ENCODE measurements at regions not wholly inside any gene's neighbourhood (a gene's known extent, or its start where the extent isn't known, plus 50 kb on each side); places are given as distances from the start of the nearest gene placed in this dataset.

DNA sequence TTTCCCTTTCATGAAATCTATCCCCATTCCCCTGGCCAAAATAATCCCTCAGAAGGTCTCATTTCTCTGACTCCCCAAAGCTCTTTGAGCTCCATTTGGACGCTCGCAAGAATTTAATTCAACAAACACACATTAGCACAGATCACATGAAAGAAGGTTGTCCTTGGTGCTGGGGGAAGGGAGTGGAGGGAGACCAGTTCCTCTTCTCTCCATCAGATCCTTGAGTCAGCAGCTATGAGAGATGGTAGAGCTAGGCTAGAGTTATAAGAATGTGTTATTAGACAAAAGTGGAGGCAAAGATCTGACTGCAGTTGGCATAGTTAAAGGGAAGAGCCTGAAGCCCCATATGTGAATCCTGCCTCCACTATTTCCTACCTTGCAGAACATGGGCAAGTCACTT, 184.2 kb upstream of the CDYL start:
- Mint-ChIP-seq H3K27me3 (ENCODE audit: insufficient read depth) (no peaks in the 10 kb centered on the region; the same call in 1 of the 2 replicates), H3K36me3 (ENCODE audit: low read depth) (0 out of 2 replicates have a peak, but pooled peaks cover 3% of the 10 kb centered on the region), H3K27ac (no peak overlapping the region), H3K4me1 (ENCODE audit: low read depth) (peaks cover 15% of the 10 kb centered on the region), H3K4me3 (no peak overlapping the region), H3K9me3 (no peaks in the 10 kb centered on the region)
- DNase-seq = no peak
- TF ChIP-seq, protein P1, sequence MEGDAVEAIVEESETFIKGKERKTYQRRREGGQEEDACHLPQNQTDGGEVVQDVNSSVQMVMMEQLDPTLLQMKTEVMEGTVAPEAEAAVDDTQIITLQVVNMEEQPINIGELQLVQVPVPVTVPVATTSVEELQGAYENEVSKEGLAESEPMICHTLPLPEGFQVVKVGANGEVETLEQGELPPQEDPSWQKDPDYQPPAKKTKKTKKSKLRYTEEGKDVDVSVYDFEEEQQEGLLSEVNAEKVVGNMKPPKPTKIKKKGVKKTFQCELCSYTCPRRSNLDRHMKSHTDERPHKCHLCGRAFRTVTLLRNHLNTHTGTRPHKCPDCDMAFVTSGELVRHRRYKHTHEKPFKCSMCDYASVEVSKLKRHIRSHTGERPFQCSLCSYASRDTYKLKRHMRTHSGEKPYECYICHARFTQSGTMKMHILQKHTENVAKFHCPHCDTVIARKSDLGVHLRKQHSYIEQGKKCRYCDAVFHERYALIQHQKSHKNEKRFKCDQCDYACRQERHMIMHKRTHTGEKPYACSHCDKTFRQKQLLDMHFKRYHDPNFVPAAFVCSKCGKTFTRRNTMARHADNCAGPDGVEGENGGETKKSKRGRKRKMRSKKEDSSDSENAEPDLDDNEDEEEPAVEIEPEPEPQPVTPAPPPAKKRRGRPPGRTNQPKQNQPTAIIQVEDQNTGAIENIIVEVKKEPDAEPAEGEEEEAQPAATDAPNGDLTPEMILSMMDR (IDR thresholded peaks at IDR 0.05) = no peak

DNA sequence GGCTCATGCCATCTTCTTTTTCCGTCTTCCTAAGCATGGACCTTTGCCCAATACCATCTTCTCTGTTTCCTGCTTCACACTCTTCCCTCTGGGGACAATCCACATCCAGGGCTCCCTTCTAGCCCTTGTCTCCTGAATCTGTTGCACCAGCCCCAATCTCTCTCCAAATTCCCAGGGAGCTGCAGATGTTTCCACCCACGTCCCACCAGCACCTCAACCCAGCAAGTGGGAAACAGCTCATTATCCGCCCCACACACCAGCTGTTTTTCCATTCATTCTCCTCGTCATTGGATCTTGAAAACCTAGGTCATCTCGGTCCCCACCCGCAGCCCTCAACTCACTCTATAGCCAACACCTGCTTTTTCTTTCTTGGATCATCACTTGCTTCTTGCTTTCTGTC, 185.0 kb upstream of the CDYL start:
- H3K4me1 Mint-ChIP-seq (ENCODE audit: low read depth) = peaks cover 23% of the 10 kb centered on the region
- no peak for DNase-seq
- TF ChIP-seq, protein P1 (IDR thresholded peaks at IDR 0.05) = no peak
- no peaks in the 10 kb centered on the region for H3K9me3 Mint-ChIP-seq
- 0 out of 2 replicates have a peak, but pooled peaks cover 3% of the 10 kb centered on the region for H3K36me3 Mint-ChIP-seq (ENCODE audit: low read depth)
- no peaks in the 10 kb centered on the region; the same call in 1 of the 2 replicates for H3K27me3 Mint-ChIP-seq (ENCODE audit: insufficient read depth)
- H3K27ac Mint-ChIP-seq = no peak overlapping the region
- no peak overlapping the region for H3K4me3 Mint-ChIP-seq

DNA sequence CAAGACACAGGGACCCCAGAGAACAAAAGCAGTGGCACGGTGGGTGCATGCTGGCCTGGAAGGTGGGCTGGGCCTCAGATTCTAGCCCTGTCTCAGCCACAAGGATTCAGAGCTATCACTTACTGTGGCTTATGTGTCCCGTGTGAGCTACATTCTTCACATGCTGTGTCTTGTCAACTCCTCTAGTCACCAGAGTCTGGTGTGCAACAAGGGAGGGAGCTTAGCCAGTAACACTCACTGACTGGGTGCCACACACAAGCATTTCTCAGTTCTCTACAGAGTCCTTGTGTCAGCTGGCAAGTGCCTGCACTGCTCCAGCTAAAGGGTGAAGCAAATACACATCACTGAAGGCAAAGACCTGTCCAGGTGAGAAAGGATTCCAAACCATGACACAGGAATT, 186.9 kb upstream of the CDYL start:
- Mint-ChIP-seq H3K4me1 (ENCODE audit: low read depth) (peaks cover 32% of the 10 kb centered on the region), H3K36me3 (ENCODE audit: low read depth) (0 out of 2 replicates have a peak, but pooled peaks cover 3% of the 10 kb centered on the region), H3K4me3 (no peak overlapping the region), H3K27ac (no peak overlapping the region), H3K27me3 (ENCODE audit: insufficient read depth) (no peaks in the 10 kb centered on the region; the same call in 1 of the 2 replicates), H3K9me3 (no peaks in the 10 kb centered on the region)
- TF ChIP-seq, protein P1 (IDR thresholded peaks at IDR 0.05) = no peak
- no peak for DNase-seq

DNA sequence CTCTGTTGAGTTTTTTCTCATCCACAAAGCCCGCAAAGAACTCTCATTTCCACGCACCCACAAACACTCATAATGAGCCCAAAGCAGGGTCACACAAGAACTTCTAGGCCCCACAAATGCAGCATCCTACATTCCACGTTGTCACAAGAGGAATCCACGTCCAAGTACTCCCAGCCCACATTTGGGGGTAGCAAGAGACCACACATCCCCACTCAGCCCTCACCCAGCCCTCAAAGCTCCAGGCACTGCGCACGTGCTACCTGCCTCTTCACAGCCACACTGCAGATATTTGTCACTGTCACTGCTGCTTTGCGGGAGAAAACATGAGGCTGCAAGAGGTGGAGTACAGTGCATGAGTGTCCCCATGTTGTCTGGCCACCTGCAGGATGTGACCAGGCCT, 187.6 kb upstream of the CDYL start:
- Mint-ChIP-seq H3K27me3 (ENCODE audit: insufficient read depth) (no peaks in the 10 kb centered on the region; the same call in 1 of the 2 replicates), H3K27ac (no peak overlapping the region), H3K4me1 (ENCODE audit: low read depth) (peaks cover 32% of the 10 kb centered on the region), H3K9me3 (no peaks in the 10 kb centered on the region), H3K36me3 (ENCODE audit: low read depth) (0 out of 2 replicates have a peak, but pooled peaks cover 3% of the 10 kb centered on the region), H3K4me3 (no peak overlapping the region)
- no peak for DNase-seq
- TF ChIP-seq, protein P1 (IDR thresholded peaks at IDR 0.05) = no peak

DNA sequence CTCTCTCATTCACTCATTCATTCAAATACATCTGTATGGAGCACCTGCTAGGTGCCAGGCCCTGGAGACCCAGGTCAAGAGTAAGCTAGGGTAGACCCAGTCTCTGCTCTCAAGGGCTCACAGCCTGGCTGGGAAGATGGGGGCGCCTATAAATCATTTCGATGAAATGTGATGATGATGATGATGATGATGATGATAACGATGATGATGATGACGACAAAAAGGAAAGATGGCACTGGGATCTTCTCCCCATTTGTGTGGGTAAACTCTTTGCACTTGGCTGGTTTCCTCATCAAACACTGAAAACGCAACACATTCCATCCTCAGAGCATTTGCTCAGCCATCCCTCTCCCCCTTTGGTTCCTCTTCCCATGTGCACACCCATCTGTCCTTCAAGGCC, 188.0 kb upstream of the CDYL start:
- Mint-ChIP-seq H3K27me3 (ENCODE audit: insufficient read depth) (no peaks in the 10 kb centered on the region; the same call in 1 of the 2 replicates), H3K36me3 (ENCODE audit: low read depth) (0 out of 2 replicates have a peak, but pooled peaks cover 3% of the 10 kb centered on the region), H3K27ac (no peak overlapping the region), H3K4me3 (no peak overlapping the region), H3K9me3 (no peaks in the 10 kb centered on the region), H3K4me1 (ENCODE audit: low read depth) (peaks cover 35% of the 10 kb centered on the region)
- TF ChIP-seq, protein P1 (IDR thresholded peaks at IDR 0.05) = no peak
- DNase-seq = no peak
